ENCODE measurements at regions not wholly inside any gene's neighbourhood (a gene's known extent, or its start where the extent isn't known, plus 50 kb on each side); places are given as distances from the start of the nearest gene placed in this dataset.
"Not testable (repeated sequence)": the region's sequence is repeated elsewhere in the genome, so short reads cannot be mapped to it uniquely, and the experiment has no call there.

DNA sequence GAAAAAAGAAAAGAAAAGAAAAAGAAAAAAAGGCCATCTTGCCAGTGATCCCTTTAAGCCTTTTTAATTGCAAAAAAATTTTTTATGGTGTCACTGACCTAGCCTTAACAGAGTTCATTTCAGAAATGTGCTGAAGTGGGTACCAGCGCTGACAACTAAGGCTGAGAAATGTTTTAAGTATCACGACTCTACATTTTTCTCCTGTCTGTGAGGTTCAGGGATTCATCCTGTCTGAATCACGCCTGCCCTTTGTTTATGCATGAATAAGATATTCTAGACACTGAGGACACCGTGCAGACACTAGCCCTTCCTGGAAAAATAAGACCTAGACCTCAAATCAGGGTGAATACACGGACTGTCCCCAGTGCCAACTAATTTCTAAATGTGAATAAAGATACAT lies 154.4 kb upstream of the NOCT start:
- Histone ChIP-seq H3K9ac (ENCODE audit: insufficient read depth, low read length, poor library complexity, severe bottlenecking) (no peak overlapping the region), H3K4me2 (replicated peaks; ENCODE audit: extremely low read depth, low read length, poor library complexity, severe bottlenecking) (no peak overlapping the region), H3K27me3 (ENCODE audit: control insufficient read depth in 2 of 2, insufficient read depth in 2 of 2, low read length in 2 of 2) (no peaks in the 10 kb centered on the region), H3K79me2 (ENCODE audit: insufficient read depth, low read length) (no peaks in the 10 kb centered on the region), H3K9me3 (replicated peaks in 1 of 2; ENCODE audit: control insufficient read depth in 1 of 2, insufficient read depth in 1 of 2, low read length in 2 of 2) (no peaks in the 10 kb centered on the region), H3K4me1 (ENCODE audit: control insufficient read depth in 1 of 2, insufficient read depth in 2 of 2, low read length in 2 of 2) (no peaks in the 10 kb centered on the region), H3K4me3 (replicated peaks in 1 of 3; ENCODE audit: low read depth in 2 of 3, low read length in 3 of 3) (no peak overlapping the region), H2AFZ (ENCODE audit: insufficient read depth, low read depth, low read length, poor library complexity, severe bottlenecking) (no peak overlapping the region), H3K36me3 (replicated peaks in 1 of 2; ENCODE audit: control insufficient read depth in 1 of 2, insufficient read depth in 2 of 2, low read length in 2 of 2) (no peaks in the 10 kb centered on the region), H3K27ac (ENCODE audit: low read depth in 1 of 2, low read length in 2 of 2) (no peak overlapping the region), H4K20me1 (ENCODE audit: insufficient read depth, low read length) (no peaks in the 10 kb centered on the region)
- Mint-ChIP-seq H3K9me3 (peaks cover 0 to under 1% (median 0%) of the 10 kb centered on the region in 7 donors), H3K36me3 (no peaks in the 10 kb centered on the region), H3K27ac (no peak overlapping the region), H3K4me3 (no peak overlapping the region), H3K4me1 (no peaks in the 10 kb centered on the region), H3K27me3 (ENCODE audit: low read depth in 3 of 3) (peaks cover 2% of the 10 kb centered on the region in 3 donors)
- 100% methylated on average over 2 of the region's 5 CpGs for WGBS (ENCODE audit: insufficient coverage)
- TF ChIP-seq CTCF (IDR thresholded peaks at IDR 0.05), result no peak
- intact Hi-C loops (cut with micrococcal nuclease), result no loop called here
- no peak for DNase-seq

GRCh38 chr4:138860357-138860756 lies 155.2 kb upstream of the NOCT start:
- H3K4me2 ChIP-seq (replicated peaks; ENCODE audit: extremely low read depth, low read length, poor library complexity, severe bottlenecking); H3K4me3 ChIP-seq (replicated peaks in 1 of 3; ENCODE audit: low read depth in 2 of 3, low read length in 3 of 3); H3K36me3 Mint-ChIP-seq; H2AFZ ChIP-seq (ENCODE audit: insufficient read depth, low read depth, low read length, poor library complexity, severe bottlenecking); intact Hi-C loops (cut with micrococcal nuclease); DNase-seq; H3K4me1 ChIP-seq (ENCODE audit: control insufficient read depth in 1 of 2, insufficient read depth in 2 of 2, low read length in 2 of 2); H3K27ac Mint-ChIP-seq; H3K27ac ChIP-seq (ENCODE audit: low read depth in 1 of 2, low read length in 2 of 2); H3K9ac ChIP-seq (ENCODE audit: insufficient read depth, low read length, poor library complexity, severe bottlenecking); H3K27me3 Mint-ChIP-seq (ENCODE audit: low read depth in 3 of 3); H4K20me1 ChIP-seq (ENCODE audit: insufficient read depth, low read length); H3K36me3 ChIP-seq (replicated peaks in 1 of 2; ENCODE audit: control insufficient read depth in 1 of 2, insufficient read depth in 2 of 2, low read length in 2 of 2); H3K4me3 Mint-ChIP-seq; H3K79me2 ChIP-seq (ENCODE audit: insufficient read depth, low read length); H3K9me3 Mint-ChIP-seq; H3K4me1 Mint-ChIP-seq; H3K9me3 ChIP-seq (replicated peaks in 1 of 2; ENCODE audit: control insufficient read depth in 1 of 2, insufficient read depth in 1 of 2, low read length in 2 of 2); H3K27me3 ChIP-seq (ENCODE audit: control insufficient read depth in 2 of 2, insufficient read depth in 2 of 2, low read length in 2 of 2): not testable (repeated sequence)
- no CpG with 5 or more reads among the region's 1 CpG for WGBS (ENCODE audit: insufficient coverage)

Measured in CD14-positive monocyte (primary cell).